Breast epithelium (tissue), 3 donors: ENCODE measurements at regions not wholly inside any gene's neighbourhood (a gene's known extent, or its start where the extent isn't known, plus 50 kb on each side); places are given as distances from the start of the nearest gene placed in this dataset.

ENCODE experiments used
- POLR2A ChIP-seq: fragments of 450-650 bp; IDR thresholded peaks from one replicate; pipeline ENCODE4 v1.6.1; 2016; ENCODE audit warnings: antibody characterized with exemption, mild to moderate bottlenecking, moderate library complexity
- TF ChIP-seq, protein P1 (sequence below), 3 donors: fragments of 450-650 bp; IDR thresholded peaks; one replicate each; pipeline ENCODE4 v1.5.1; 2016 to 2017; ENCODE audit warnings: antibody characterized with exemption in 3 of 3, mild to moderate bottlenecking in 3 of 3, moderate library complexity in 3 of 3

DNA sequence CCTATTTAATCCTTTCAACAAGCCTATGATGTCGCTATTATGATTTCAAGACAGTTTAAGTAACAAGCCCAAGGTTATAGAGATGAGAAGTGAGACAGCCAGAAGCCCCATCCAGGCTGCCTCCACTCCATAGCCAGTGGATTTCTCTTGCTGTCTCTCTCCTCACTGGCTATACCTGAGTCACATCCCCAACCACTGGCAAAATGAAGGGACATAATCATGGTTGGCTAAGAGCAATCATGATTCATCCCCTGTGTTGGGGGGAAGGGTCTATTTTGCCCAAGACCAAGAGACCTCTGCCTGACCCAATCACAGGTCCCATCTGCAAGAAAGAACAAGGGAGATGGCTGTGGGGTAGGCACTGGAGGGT lies 334.9 kb upstream of the GATB start:
- TF ChIP-seq, protein P1, sequence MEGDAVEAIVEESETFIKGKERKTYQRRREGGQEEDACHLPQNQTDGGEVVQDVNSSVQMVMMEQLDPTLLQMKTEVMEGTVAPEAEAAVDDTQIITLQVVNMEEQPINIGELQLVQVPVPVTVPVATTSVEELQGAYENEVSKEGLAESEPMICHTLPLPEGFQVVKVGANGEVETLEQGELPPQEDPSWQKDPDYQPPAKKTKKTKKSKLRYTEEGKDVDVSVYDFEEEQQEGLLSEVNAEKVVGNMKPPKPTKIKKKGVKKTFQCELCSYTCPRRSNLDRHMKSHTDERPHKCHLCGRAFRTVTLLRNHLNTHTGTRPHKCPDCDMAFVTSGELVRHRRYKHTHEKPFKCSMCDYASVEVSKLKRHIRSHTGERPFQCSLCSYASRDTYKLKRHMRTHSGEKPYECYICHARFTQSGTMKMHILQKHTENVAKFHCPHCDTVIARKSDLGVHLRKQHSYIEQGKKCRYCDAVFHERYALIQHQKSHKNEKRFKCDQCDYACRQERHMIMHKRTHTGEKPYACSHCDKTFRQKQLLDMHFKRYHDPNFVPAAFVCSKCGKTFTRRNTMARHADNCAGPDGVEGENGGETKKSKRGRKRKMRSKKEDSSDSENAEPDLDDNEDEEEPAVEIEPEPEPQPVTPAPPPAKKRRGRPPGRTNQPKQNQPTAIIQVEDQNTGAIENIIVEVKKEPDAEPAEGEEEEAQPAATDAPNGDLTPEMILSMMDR (IDR thresholded peaks at IDR 0.05): no peak
- no peak for TF ChIP-seq POLR2A
